ENCODE measurements at regions not wholly inside any gene's neighbourhood (a gene's known extent, or its start where the extent isn't known, plus 50 kb on each side); places are given as distances from the start of the nearest gene placed in this dataset.

- no peak for TF ChIP-seq TAF1 (IDR thresholded peaks at IDR 0.05; ENCODE audit: low read depth, low read length)
- no peak for TF ChIP-seq RXRA (IDR thresholded peaks at IDR 0.05; ENCODE audit: insufficient read depth, low read depth, low read length)
- no peak for TF ChIP-seq JUND (IDR thresholded peaks at IDR 0.05; ENCODE audit: low read length)
- no peak for TF ChIP-seq CTCF (IDR thresholded peaks at IDR 0.05; ENCODE audit: control extremely low read depth in 1 of 3, insufficient read depth in 1 of 3, low read depth in 1 of 3, low read length in 3 of 3)
- no peak for TF ChIP-seq RAD21 (IDR thresholded peaks at IDR 0.05 in 1 of 2, conservative IDR thresholded peaks at IDR 0.05 in 1 of 2; ENCODE audit: low read depth in 2 of 2, low read length in 2 of 2)
- no peak for TF ChIP-seq EZH2 (IDR thresholded peaks at IDR 0.05; ENCODE audit: low read depth, low read length, severe bottlenecking)
- TF ChIP-seq POLR2AphosphoS5 (IDR thresholded peaks at IDR 0.05; ENCODE audit: low read depth, low read length): no peak
- no peak for TF ChIP-seq POLR2A (IDR thresholded peaks at IDR 0.05; ENCODE audit: control extremely low read depth in 1 of 2, low read depth in 2 of 2, low read length in 2 of 2)
- TF ChIP-seq SIRT6 (IDR thresholded peaks at IDR 0.05; ENCODE audit: low read length): no peak
Measured at GRCh38 chr2:235391921-235392615, 101.8 kb upstream of the AGAP1 start.
